ENCODE measurements at regions not wholly inside any gene's neighbourhood (a gene's known extent, or its start where the extent isn't known, plus 50 kb on each side); places are given as distances from the start of the nearest gene placed in this dataset.

DNA sequence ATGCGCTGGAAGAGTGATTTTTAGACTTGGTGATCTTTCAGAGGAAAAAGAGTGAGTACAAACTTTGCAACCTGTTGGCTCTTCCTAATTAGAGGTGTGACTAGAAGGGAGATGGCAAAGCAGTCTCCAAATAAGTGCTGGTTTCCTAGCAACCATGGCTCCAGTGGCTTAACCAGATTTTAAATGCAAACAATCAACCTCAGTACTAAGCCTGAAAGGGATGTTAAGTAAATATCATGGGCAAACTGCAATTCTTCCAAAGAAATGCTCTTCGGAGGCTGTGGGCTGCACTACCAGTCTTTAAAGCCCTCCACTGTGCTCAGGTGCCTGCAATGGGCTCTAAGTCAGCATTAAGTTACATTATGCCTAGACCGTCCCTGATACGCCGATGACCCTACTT is 678.1 kb upstream of the CCDC54 start:
- no peaks in the 10 kb centered on the region for H3K9me3 ChIP-seq
- no peak for TF ChIP-seq GABPA (IDR thresholded peaks at IDR 0.05; ENCODE audit: low read depth)
- no peak for TF ChIP-seq YY1 (IDR thresholded peaks at IDR 0.05; ENCODE audit: low read depth)
- no peak for TF ChIP-seq ELF1 (IDR thresholded peaks at IDR 0.05)
- no peak for TF ChIP-seq FOXJ3 (CRISPR knock-in tag; IDR thresholded peaks at IDR 0.05)
- TF ChIP-seq, protein P1, sequence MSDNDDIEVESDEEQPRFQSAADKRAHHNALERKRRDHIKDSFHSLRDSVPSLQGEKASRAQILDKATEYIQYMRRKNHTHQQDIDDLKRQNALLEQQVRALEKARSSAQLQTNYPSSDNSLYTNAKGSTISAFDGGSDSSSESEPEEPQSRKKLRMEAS (IDR thresholded peaks at IDR 0.05; ENCODE audit: low read depth) = no peak
- no peak for TF ChIP-seq CHD2 (IDR thresholded peaks at IDR 0.05; ENCODE audit: low read length, partially characterized antibody)
- no peak for TF ChIP-seq SIN3A (IDR thresholded peaks at IDR 0.05; ENCODE audit: borderline replicate concordance, low read depth, low read length)
- H3K9me2 ChIP-seq = no peaks in the 10 kb centered on the region
- no peak overlapping the region for H3K4me2 ChIP-seq
- H3K9ac ChIP-seq = no peak overlapping the region
- no peak overlapping the region for H2AFZ ChIP-seq (ENCODE audit: low read depth)
- no peak for DNase-seq
- H4K20me1 ChIP-seq (ENCODE audit: insufficient read depth) = no peaks in the 10 kb centered on the region
- no peaks in the 10 kb centered on the region for H3K79me2 ChIP-seq (ENCODE audit: insufficient read depth)
- ChIA-PET CTCF (no interaction called here), POLR2A (no interaction called here)
- no peak overlapping the region for H3K4me3 ChIP-seq (ENCODE audit: low read depth in 2 of 2, low read length in 1 of 2)
- 85% methylated on average over 5 of the region's 5 CpGs for WGBS (ENCODE audit: low lambda C conversion rate)
- no peaks in the 10 kb centered on the region for H3K27me3 ChIP-seq (ENCODE audit: insufficient read depth)
- peaks cover 8% of the 10 kb centered on the region for H3F3A ChIP-seq (replicated peaks; ENCODE audit: insufficient read depth)
- H3K36me3 ChIP-seq (replicated peaks in 1 of 2; ENCODE audit: control insufficient read depth in 1 of 2, insufficient read depth in 2 of 2, low read length in 1 of 2) = no peaks in the 10 kb centered on the region
- H3K27ac ChIP-seq (ENCODE audit: low read depth in 2 of 2, low read length in 1 of 2) = no peak overlapping the region
- peaks cover 3 to 7% of the 10 kb centered on the region in 2 experiments; a peak in 3 of 4 replicates for H3K4me1 ChIP-seq (ENCODE audit: control insufficient read depth in 1 of 2, insufficient read depth in 2 of 2, low read depth in 1 of 2, low read length in 1 of 2)

DNA sequence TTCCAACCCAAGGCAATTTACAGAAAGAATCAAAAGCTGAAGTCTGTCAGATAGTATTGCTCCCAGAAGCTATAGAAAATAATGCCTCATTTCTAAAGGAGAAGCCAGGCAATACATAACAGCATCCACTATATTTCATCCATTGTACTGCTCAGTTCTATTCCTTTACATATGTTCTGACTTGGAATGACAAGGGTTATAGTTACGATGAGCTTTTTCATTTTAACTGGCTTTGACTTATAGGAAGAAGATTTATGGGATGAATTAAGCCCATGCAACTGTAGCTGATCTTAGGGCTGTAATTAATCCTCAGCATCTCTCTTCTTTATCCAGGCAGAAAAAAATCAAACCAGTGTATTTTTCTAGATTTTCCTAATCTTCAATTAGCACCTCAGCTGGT is 676.3 kb upstream of the CCDC54 start:
- ChIA-PET POLR2A (no interaction called here), CTCF (no interaction called here)
- no peak for DNase-seq
- Histone ChIP-seq H3K9me2 (no peaks in the 10 kb centered on the region; the same call in 1 of the 2 replicates), H3F3A (replicated peaks; ENCODE audit: insufficient read depth) (peaks cover 11% of the 10 kb centered on the region), H3K27ac (ENCODE audit: low read depth in 2 of 2, low read length in 1 of 2) (no peak overlapping the region), H3K27me3 (ENCODE audit: insufficient read depth) (no peaks in the 10 kb centered on the region), H3K4me2 (no peak overlapping the region), H3K36me3 (replicated peaks in 1 of 2; ENCODE audit: control insufficient read depth in 1 of 2, insufficient read depth in 2 of 2, low read length in 1 of 2) (no peaks in the 10 kb centered on the region), H3K9ac (no peak overlapping the region), H3K4me1 (ENCODE audit: control insufficient read depth in 1 of 2, insufficient read depth in 2 of 2, low read depth in 1 of 2, low read length in 1 of 2) (peaks cover 3 to 12% of the 10 kb centered on the region in 2 experiments; a peak in 3 of 4 replicates), H3K4me3 (ENCODE audit: low read depth in 2 of 2, low read length in 1 of 2) (no peak overlapping the region), H3K79me2 (ENCODE audit: insufficient read depth) (no peaks in the 10 kb centered on the region), H4K20me1 (ENCODE audit: insufficient read depth) (no peaks in the 10 kb centered on the region), H3K9me3 (no peaks in the 10 kb centered on the region), H2AFZ (ENCODE audit: low read depth) (no peak overlapping the region)
- WGBS (ENCODE audit: low lambda C conversion rate) = 70% methylated on average over 1 of the region's 1 CpG
- TF ChIP-seq RAD21 (IDR thresholded peaks at IDR 0.05; ENCODE audit: low read length) (no peak), EZH2phosphoT487 (IDR thresholded peaks at IDR 0.05; ENCODE audit: borderline replicate concordance, low read depth) (no peak), CHD2 (IDR thresholded peaks at IDR 0.05; ENCODE audit: low read length, partially characterized antibody) (no peak), RXRA (IDR thresholded peaks at IDR 0.05; ENCODE audit: borderline replicate concordance, low read depth) (no peak), POLR2AphosphoS5 (IDR thresholded peaks at IDR 0.05; ENCODE audit: low read depth, low read length) (no peak), FOSL2 (IDR thresholded peaks at IDR 0.05; ENCODE audit: borderline replicate concordance, low read depth) (no peak)
- TF ChIP-seq, protein P2, sequence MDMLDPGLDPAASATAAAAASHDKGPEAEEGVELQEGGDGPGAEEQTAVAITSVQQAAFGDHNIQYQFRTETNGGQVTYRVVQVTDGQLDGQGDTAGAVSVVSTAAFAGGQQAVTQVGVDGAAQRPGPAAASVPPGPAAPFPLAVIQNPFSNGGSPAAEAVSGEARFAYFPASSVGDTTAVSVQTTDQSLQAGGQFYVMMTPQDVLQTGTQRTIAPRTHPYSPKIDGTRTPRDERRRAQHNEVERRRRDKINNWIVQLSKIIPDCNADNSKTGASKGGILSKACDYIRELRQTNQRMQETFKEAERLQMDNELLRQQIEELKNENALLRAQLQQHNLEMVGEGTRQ (IDR thresholded peaks at IDR 0.05; ENCODE audit: borderline replicate concordance, low read depth, low read length) = no peak

All from SK-N-SH (cell line).